ENCODE measurements at regions not wholly inside any gene's neighbourhood (a gene's known extent, or its start where the extent isn't known, plus 50 kb on each side); places are given as distances from the start of the nearest gene placed in this dataset.

GRCh38 chr12:22986997-22987396 lies 362.0 kb downstream of the ETNK1 start:
- TF ChIP-seq BCL3 (IDR thresholded peaks at IDR 0.05) (no peak), CTCF (IDR thresholded peaks at IDR 0.05) (no peak)

All from A549 (cell line).